ENCODE measurements at regions not wholly inside any gene's neighbourhood (a gene's known extent, or its start where the extent isn't known, plus 50 kb on each side); places are given as distances from the start of the nearest gene placed in this dataset.

- TF ChIP-seq GATA2 (IDR thresholded peaks at IDR 0.05; ENCODE audit: low read depth, low read length) (no peak), GATA3 (IDR thresholded peaks at IDR 0.05; ENCODE audit: low read depth, low read length) (no peak)
Observed at GRCh38 chr7:46071076-46071475, 150.0 kb upstream of the IGFBP3 start.

Measured in SH-SY5Y (cell line).